Endothelial cell of umbilical vein (primary cell): ENCODE measurements at regions not wholly inside any gene's neighbourhood (a gene's known extent, or its start where the extent isn't known, plus 50 kb on each side); places are given as distances from the start of the nearest gene placed in this dataset.

Source experiments
- BruUV-seq: library from RNA; stranded (reverse); fragments of 400-500 nt; replicated peaks from 2 replicates; lab custom pipeline; 2021; lab: Mats Ljungman, UMichigan
- CTCF ChIA-PET: fragments of 300-600, 350-600 bp; sonication (Branson Sonifier 250); formaldehyde crosslinking; loops from one replicate; lab custom pipeline; 2021; ENCODE audit warnings: antibody characterized with exemption, inconsistent platforms; lab: Charles Lee
- POLR2A ChIA-PET: fragments of 300-600, 350-600 bp; sonication (Branson Sonifier 250); formaldehyde crosslinking; loops from one replicate; lab custom pipeline; 2021; ENCODE audit warnings: antibody characterized with exemption, inconsistent platforms; lab: Charles Lee
- DNase-seq: peaks from one replicate; pipeline ENCODE4 v3.0.0-alpha.2; 2011; ENCODE audit warnings: low read depth, low spot score
- FAIRE-seq: peaks from 2 replicates; lab custom pipeline; 2011; peaks lifted over from hg19 to GRCh38; lab: Jason Lieb, UNC
- H2AFZ ChIP-seq: 2 replicates; pipeline ENCODE4 v1.6.0; 2012; ENCODE audit warnings: low read depth, low read length, control low read depth, inconsistent platforms
- H3K27ac ChIP-seq: 2 replicates; pipeline ENCODE4 v1.5.1; 2011; ENCODE audit warnings: low read depth, mild to moderate bottlenecking, control low read depth, low read length, moderate library complexity; ENCODE audit not compliant: insufficient read depth
- H3K27me3 ChIP-seq, 2 experiments: 2 replicates each; pipeline versions ENCODE4 v1.6.0 to v1.6.1; 2011; ENCODE audit warnings: low read length in 2 of 2, mixed read lengths in 1 of 2; ENCODE audit not compliant: control insufficient read depth in 2 of 2, insufficient read depth in 2 of 2
- H3K36me3 ChIP-seq, 2 experiments: 2 replicates in 1 of 2; 3 replicates in 1 of 2; pipeline ENCODE4 v1.5.1; 2011; ENCODE audit warnings: low read length in 2 of 2, mild to moderate bottlenecking in 1 of 2, moderate library complexity in 1 of 2; ENCODE audit not compliant: control insufficient read depth in 2 of 2, insufficient read depth in 2 of 2; ENCODE audit errors: extremely low read depth in 1 of 2
- H3K4me1 ChIP-seq: 3 replicates; pipeline ENCODE4 v1.5.1; 2011; ENCODE audit warnings: mild to moderate bottlenecking, low read length; ENCODE audit not compliant: control insufficient read depth, insufficient read depth; ENCODE audit errors: extremely low read depth
- H3K4me2 ChIP-seq: 2 replicates; pipeline ENCODE4 v1.6.1; 2011; ENCODE audit warnings: low read length, control low read depth, mixed read lengths; ENCODE audit not compliant: insufficient read depth
- H3K4me3 ChIP-seq, 3 experiments: fragments of 200-600 bp in 1 of 3; sonication (generic), shearing (Covaris generic) in 1 of 3; replicated peaks in 1 of 3; 2 replicates each; pipeline ENCODE4 v1.5.1; 2011 to 2016; ENCODE audit warnings: control low read depth in 3 of 3, low read length in 3 of 3, mild to moderate bottlenecking in 2 of 3, inconsistent platforms in 1 of 3, low read depth in 1 of 3, moderate library complexity in 1 of 3; ENCODE audit not compliant: insufficient read depth in 1 of 3
- H3K79me2 ChIP-seq: 2 replicates; pipeline ENCODE4 v1.6.0; 2012; ENCODE audit warnings: low read length, inconsistent platforms; ENCODE audit not compliant: control insufficient read depth, insufficient read depth
- H3K9ac ChIP-seq: replicated peaks from 2 replicates; pipeline ENCODE3; 2011; ENCODE audit warnings: low read length, control low read depth; ENCODE audit not compliant: insufficient read depth; ENCODE audit errors: extremely low read depth
- H3K9me1 ChIP-seq: replicated peaks from 3 replicates; pipeline ENCODE4 v1.6.0; 2011; ENCODE audit warnings: mild to moderate bottlenecking, low read length; ENCODE audit not compliant: control insufficient read depth, insufficient read depth; ENCODE audit errors: extremely low read depth
- H3K9me3 ChIP-seq: replicated peaks from 2 replicates; pipeline ENCODE4 v1.5.1; 2012; ENCODE audit warnings: low read length, inconsistent platforms; ENCODE audit not compliant: control insufficient read depth, insufficient read depth
- H4K20me1 ChIP-seq: replicated peaks from 2 replicates; pipeline ENCODE3; 2011; ENCODE audit warnings: mild to moderate bottlenecking, low read length; ENCODE audit not compliant: control insufficient read depth, insufficient read depth; ENCODE audit errors: extremely low read depth
- GATA2 ChIP-seq: IDR thresholded peaks from 2 replicates; pipeline ENCODE4 v1.7.0; 2011; ENCODE audit warnings: low read depth, mild to moderate bottlenecking, moderate library complexity, mixed read lengths, low read length; ENCODE audit not compliant: insufficient read length, insufficient read depth
- MYC ChIP-seq: IDR thresholded peaks from one replicate; pipeline ENCODE4 v1.6.1; 2011; ENCODE audit warnings: mild to moderate bottlenecking, low read depth, low read length
- POLR2A ChIP-seq: IDR thresholded peaks from 2 replicates; pipeline ENCODE4 v1.6.1; 2012; ENCODE audit warnings: low read depth, mild to moderate bottlenecking, control low read depth, low read length
- POLR2AphosphoS5 ChIP-seq: IDR thresholded peaks from 2 replicates; pipeline ENCODE4 v1.6.1; 2012; ENCODE audit warnings: low read depth, mild to moderate bottlenecking, control low read depth, low read length, moderate library complexity; ENCODE audit not compliant: insufficient read depth
- dilution Hi-C: fragments of 300-500 bp; cut with MboI; formaldehyde crosslinking; loops from one replicate; pipeline ENCODE4 v1.15.0; 2019; ENCODE audit warnings: low sequenced_read_pairs; ENCODE audit not compliant: extremely low pct_ligation_motif_present
- intact Hi-C: fragments of 100-400 bp; cut with micrococcal nuclease; formaldehyde crosslinking; loops from one replicate; pipeline ENCODE4 v1.10.0; 2022
- TF ChIP-seq, protein P1 (sequence below), 2 donors: IDR thresholded peaks; 1 replicate in 1 of 2; 2 replicates in 1 of 2; pipeline ENCODE4 v1.5.1; 2011; ENCODE audit warnings: low read length in 2 of 2, mild to moderate bottlenecking in 2 of 2, moderate library complexity in 2 of 2, control low read depth in 1 of 2, inconsistent platforms in 1 of 2, low read depth in 1 of 2; ENCODE audit not compliant: insufficient read depth in 1 of 2; ENCODE audit errors: extremely low read depth in 1 of 2
- TF ChIP-seq, protein P2 (sequence below): IDR thresholded peaks from 2 replicates; pipeline ENCODE4 v1.6.1; 2011; ENCODE audit not compliant: insufficient read depth, insufficient read length

DNA sequence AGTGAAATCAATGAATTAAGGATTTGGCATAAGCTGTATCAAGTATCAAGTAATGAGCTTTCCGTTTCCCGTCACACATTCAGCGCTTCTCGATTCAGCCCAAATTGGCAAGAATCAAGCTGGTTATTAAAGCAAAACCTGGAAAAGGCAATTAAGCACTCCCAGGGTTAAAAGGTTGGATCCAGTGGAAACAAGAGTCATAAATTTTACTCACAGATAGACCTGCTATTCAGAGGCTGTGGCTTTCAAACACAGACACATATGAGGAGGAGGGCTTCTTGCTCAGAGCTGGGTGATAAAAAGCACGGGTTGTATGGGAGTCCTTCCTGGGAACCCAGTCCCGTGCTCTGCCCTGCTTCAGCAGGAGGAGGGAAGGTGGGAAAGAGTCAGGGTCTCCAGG is 112.3 kb upstream of the CXCL14 start:
- Histone ChIP-seq H3K9ac (no peak overlapping the region), H4K20me1 (no peaks in the 10 kb centered on the region), H3K27ac (no peak overlapping the region), H3K9me3 (no peaks in the 10 kb centered on the region), H3K36me3 (no peaks in the 10 kb centered on the region), H3K4me3 (no peak overlapping the region), H3K4me2 (no peak overlapping the region), H3K79me2 (no peaks in the 10 kb centered on the region), H3K9me1 (no peaks in the 10 kb centered on the region), H3K27me3 (no peaks in the 10 kb centered on the region), H2AFZ (no peak overlapping the region), H3K4me1 (no peaks in the 10 kb centered on the region)
- TF ChIP-seq, protein P1, sequence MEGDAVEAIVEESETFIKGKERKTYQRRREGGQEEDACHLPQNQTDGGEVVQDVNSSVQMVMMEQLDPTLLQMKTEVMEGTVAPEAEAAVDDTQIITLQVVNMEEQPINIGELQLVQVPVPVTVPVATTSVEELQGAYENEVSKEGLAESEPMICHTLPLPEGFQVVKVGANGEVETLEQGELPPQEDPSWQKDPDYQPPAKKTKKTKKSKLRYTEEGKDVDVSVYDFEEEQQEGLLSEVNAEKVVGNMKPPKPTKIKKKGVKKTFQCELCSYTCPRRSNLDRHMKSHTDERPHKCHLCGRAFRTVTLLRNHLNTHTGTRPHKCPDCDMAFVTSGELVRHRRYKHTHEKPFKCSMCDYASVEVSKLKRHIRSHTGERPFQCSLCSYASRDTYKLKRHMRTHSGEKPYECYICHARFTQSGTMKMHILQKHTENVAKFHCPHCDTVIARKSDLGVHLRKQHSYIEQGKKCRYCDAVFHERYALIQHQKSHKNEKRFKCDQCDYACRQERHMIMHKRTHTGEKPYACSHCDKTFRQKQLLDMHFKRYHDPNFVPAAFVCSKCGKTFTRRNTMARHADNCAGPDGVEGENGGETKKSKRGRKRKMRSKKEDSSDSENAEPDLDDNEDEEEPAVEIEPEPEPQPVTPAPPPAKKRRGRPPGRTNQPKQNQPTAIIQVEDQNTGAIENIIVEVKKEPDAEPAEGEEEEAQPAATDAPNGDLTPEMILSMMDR (IDR thresholded peaks at IDR 0.05; ENCODE audit: extremely low read depth in 1 of 2, insufficient read depth in 1 of 2, low read depth in 1 of 2, low read length in 2 of 2): no peak
- no peak for TF ChIP-seq POLR2A
- no peak for TF ChIP-seq MYC
- TF ChIP-seq, protein P2, sequence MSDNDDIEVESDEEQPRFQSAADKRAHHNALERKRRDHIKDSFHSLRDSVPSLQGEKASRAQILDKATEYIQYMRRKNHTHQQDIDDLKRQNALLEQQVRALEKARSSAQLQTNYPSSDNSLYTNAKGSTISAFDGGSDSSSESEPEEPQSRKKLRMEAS: no peak
- no peak for TF ChIP-seq GATA2
- BruUV-seq: no TSS peak
- POLR2A ChIA-PET: no interaction called here
- CTCF ChIA-PET: interaction anchor here (0.8 to 1.4 kb wide), 2 partner anchors 16 to 24 kb away, joined by 3 to 4 read pairs; no protein-coding TSS in a partner anchor
- dilution Hi-C loops: no loop called here
- FAIRE-seq (no peak), DNase-seq (no peak)
- intact Hi-C loops: no loop called here

DNA sequence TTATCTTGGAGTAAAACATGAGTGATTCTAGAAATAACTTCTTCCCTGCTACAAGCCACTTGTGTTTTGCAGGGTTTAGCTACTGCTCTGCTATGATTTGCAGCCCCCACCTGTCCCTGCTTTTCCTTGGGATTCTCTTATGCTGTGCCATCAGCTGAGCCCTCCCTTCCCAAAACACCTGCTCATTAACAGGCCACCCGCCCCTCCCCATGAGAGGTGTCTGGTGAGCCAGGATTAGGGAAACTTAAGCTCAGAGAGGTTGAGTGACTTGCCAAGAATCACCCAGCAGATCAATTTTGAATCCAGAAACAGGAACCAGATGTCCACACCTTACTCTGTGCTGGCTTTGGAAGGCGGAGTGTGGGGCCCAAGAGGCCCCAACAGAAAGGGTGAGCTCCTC is 111.7 kb upstream of the CXCL14 start:
- TF ChIP-seq, protein P1 (IDR thresholded peaks at IDR 0.05; ENCODE audit: extremely low read depth in 1 of 2, insufficient read depth in 1 of 2, low read depth in 1 of 2, low read length in 2 of 2): no peak
- TF ChIP-seq POLR2AphosphoS5 (no peak), GATA2 (no peak)
- Histone ChIP-seq H3K4me3 (no peak overlapping the region), H3K9me3 (no peaks in the 10 kb centered on the region), H3K4me2 (no peak overlapping the region), H3K79me2 (no peaks in the 10 kb centered on the region), H3K9ac (no peak overlapping the region), H3K27me3 (no peaks in the 10 kb centered on the region), H2AFZ (no peak overlapping the region), H3K9me1 (no peaks in the 10 kb centered on the region), H3K36me3 (no peaks in the 10 kb centered on the region), H3K27ac (no peak overlapping the region), H3K4me1 (no peaks in the 10 kb centered on the region), H4K20me1 (no peaks in the 10 kb centered on the region)
- no TSS peak for BruUV-seq
- intact Hi-C loops: no loop called here
- dilution Hi-C loops: no loop called here
- CTCF ChIA-PET: interaction anchor here (1.4 kb wide), 1 partner anchor 16 kb away, joined by 4 read pairs; no protein-coding TSS in a partner anchor
- FAIRE-seq: no peak
- DNase-seq: no peak
- POLR2A ChIA-PET: no interaction called here
